ENCODE measurements at regions not wholly inside any gene's neighbourhood (a gene's known extent, or its start where the extent isn't known, plus 50 kb on each side); places are given as distances from the start of the nearest gene placed in this dataset.

- peaks cover 5% of the 10 kb centered on the region for H3K9me3 Mint-ChIP-seq
- H3K27me3 Mint-ChIP-seq = no peaks in the 10 kb centered on the region
- no peaks in the 10 kb centered on the region for H3K36me3 Mint-ChIP-seq
- H3K27ac Mint-ChIP-seq = no peak overlapping the region
- no peak for DNase-seq (ENCODE audit: extremely low spot score, unreplicated experiment)
- H3K4me3 Mint-ChIP-seq = no peak overlapping the region
- no peak for TF ChIP-seq CTCF (conservative IDR thresholded peaks at IDR 0.05)
- H3K4me1 Mint-ChIP-seq (ENCODE audit: unreplicated experiment) = peaks cover 5% of the 10 kb centered on the region
These were observed 707.6 kb downstream of the SLC4A3 start for GRCh38 chr2:220334871-220335590.

- peaks cover 2% of the 10 kb centered on the region for H3K9me3 Mint-ChIP-seq
- TF ChIP-seq CTCF (conservative IDR thresholded peaks at IDR 0.05) = no peak
- peaks cover 5% of the 10 kb centered on the region for H3K4me1 Mint-ChIP-seq (ENCODE audit: unreplicated experiment)
- H3K36me3 Mint-ChIP-seq = no peaks in the 10 kb centered on the region
- H3K27me3 Mint-ChIP-seq = no peaks in the 10 kb centered on the region
- H3K27ac Mint-ChIP-seq = no peak overlapping the region
- no peak overlapping the region for H3K4me3 Mint-ChIP-seq
- no peak for DNase-seq (ENCODE audit: extremely low spot score, unreplicated experiment)
These were observed 708.1 kb downstream of the SLC4A3 start for GRCh38 chr2:220335591-220335915.

- Mint-ChIP-seq H3K27ac (no peak overlapping the region), H3K4me3 (no peak overlapping the region), H3K27me3 (no peaks in the 10 kb centered on the region), H3K4me1 (ENCODE audit: unreplicated experiment) (peaks cover 5% of the 10 kb centered on the region), H3K36me3 (no peaks in the 10 kb centered on the region), H3K9me3 (no peaks in the 10 kb centered on the region)
- DNase-seq (ENCODE audit: extremely low spot score, unreplicated experiment) = no peak
- no peak for TF ChIP-seq CTCF (conservative IDR thresholded peaks at IDR 0.05)
These were observed 709.3 kb downstream of the SLC4A3 start for GRCh38 chr2:220336771-220337170.

GRCh38 chr2:220337611-220338440 lies 710.4 kb downstream of the SLC4A3 start:
- H3K36me3 Mint-ChIP-seq = no peaks in the 10 kb centered on the region
- H3K9me3 Mint-ChIP-seq = no peaks in the 10 kb centered on the region
- no peak for DNase-seq (ENCODE audit: extremely low spot score, unreplicated experiment)
- H3K27me3 Mint-ChIP-seq = no peaks in the 10 kb centered on the region
- TF ChIP-seq CTCF (conservative IDR thresholded peaks at IDR 0.05) = no peak
- no peak overlapping the region for H3K4me3 Mint-ChIP-seq
- peaks cover 5% of the 10 kb centered on the region for H3K4me1 Mint-ChIP-seq (ENCODE audit: unreplicated experiment)
- no peak overlapping the region for H3K27ac Mint-ChIP-seq

GRCh38 chr2:220341014-220341413 lies 713.6 kb downstream of the SLC4A3 start:
- no peak for TF ChIP-seq CTCF (conservative IDR thresholded peaks at IDR 0.05)

More at GRCh38 chr2:220341014-220341413, 713.6 kb downstream of the SLC4A3 start:
- no peak overlapping the region for H3K27ac Mint-ChIP-seq
- no peaks in the 10 kb centered on the region for H3K9me3 Mint-ChIP-seq
- no peak overlapping the region for H3K4me3 Mint-ChIP-seq
- no peak for DNase-seq (ENCODE audit: extremely low spot score, unreplicated experiment)
- H3K4me1 Mint-ChIP-seq (ENCODE audit: unreplicated experiment) = peaks cover 10% of the 10 kb centered on the region
- no peaks in the 10 kb centered on the region for H3K36me3 Mint-ChIP-seq
- H3K27me3 Mint-ChIP-seq = no peaks in the 10 kb centered on the region
